Endothelial cell of umbilical vein (primary cell): ENCODE measurements at regions not wholly inside any gene's neighbourhood (a gene's known extent, or its start where the extent isn't known, plus 50 kb on each side); places are given as distances from the start of the nearest gene placed in this dataset.

ENCODE experiments used
- BruUV-seq: library from RNA; stranded (reverse); fragments of 400-500 nt; replicated peaks from 2 replicates; lab custom pipeline; 2021; lab: Mats Ljungman, UMichigan
- CTCF ChIA-PET: fragments of 300-600, 350-600 bp; sonication (Branson Sonifier 250); formaldehyde crosslinking; loops from one replicate; lab custom pipeline; 2021; ENCODE audit warnings: antibody characterized with exemption, inconsistent platforms; lab: Charles Lee
- POLR2A ChIA-PET: fragments of 300-600, 350-600 bp; sonication (Branson Sonifier 250); formaldehyde crosslinking; loops from one replicate; lab custom pipeline; 2021; ENCODE audit warnings: antibody characterized with exemption, inconsistent platforms; lab: Charles Lee
- DNase-seq: peaks from one replicate; pipeline ENCODE4 v3.0.0-alpha.2; 2011; ENCODE audit warnings: low read depth, low spot score
- FAIRE-seq: peaks from 2 replicates; lab custom pipeline; 2011; peaks lifted over from hg19 to GRCh38; lab: Jason Lieb, UNC
- H2AFZ ChIP-seq: 2 replicates; pipeline ENCODE4 v1.6.0; 2012; ENCODE audit warnings: low read depth, low read length, control low read depth, inconsistent platforms
- H3K27ac ChIP-seq: 2 replicates; pipeline ENCODE4 v1.5.1; 2011; ENCODE audit warnings: low read depth, mild to moderate bottlenecking, control low read depth, low read length, moderate library complexity; ENCODE audit not compliant: insufficient read depth
- H3K27me3 ChIP-seq, 2 experiments: 2 replicates each; pipeline versions ENCODE4 v1.6.0 to v1.6.1; 2011; ENCODE audit warnings: low read length in 2 of 2, mixed read lengths in 1 of 2; ENCODE audit not compliant: control insufficient read depth in 2 of 2, insufficient read depth in 2 of 2
- H3K36me3 ChIP-seq, 2 experiments: 2 replicates in 1 of 2; 3 replicates in 1 of 2; pipeline ENCODE4 v1.5.1; 2011; ENCODE audit warnings: low read length in 2 of 2, mild to moderate bottlenecking in 1 of 2, moderate library complexity in 1 of 2; ENCODE audit not compliant: control insufficient read depth in 2 of 2, insufficient read depth in 2 of 2; ENCODE audit errors: extremely low read depth in 1 of 2
- H3K4me1 ChIP-seq: 3 replicates; pipeline ENCODE4 v1.5.1; 2011; ENCODE audit warnings: mild to moderate bottlenecking, low read length; ENCODE audit not compliant: control insufficient read depth, insufficient read depth; ENCODE audit errors: extremely low read depth
- H3K4me2 ChIP-seq: 2 replicates; pipeline ENCODE4 v1.6.1; 2011; ENCODE audit warnings: low read length, control low read depth, mixed read lengths; ENCODE audit not compliant: insufficient read depth
- H3K4me3 ChIP-seq, 3 experiments: fragments of 200-600 bp in 1 of 3; sonication (generic), shearing (Covaris generic) in 1 of 3; replicated peaks in 1 of 3; 2 replicates each; pipeline ENCODE4 v1.5.1; 2011 to 2016; ENCODE audit warnings: control low read depth in 3 of 3, low read length in 3 of 3, mild to moderate bottlenecking in 2 of 3, inconsistent platforms in 1 of 3, low read depth in 1 of 3, moderate library complexity in 1 of 3; ENCODE audit not compliant: insufficient read depth in 1 of 3
- H3K79me2 ChIP-seq: 2 replicates; pipeline ENCODE4 v1.6.0; 2012; ENCODE audit warnings: low read length, inconsistent platforms; ENCODE audit not compliant: control insufficient read depth, insufficient read depth
- H3K9ac ChIP-seq: replicated peaks from 2 replicates; pipeline ENCODE3; 2011; ENCODE audit warnings: low read length, control low read depth; ENCODE audit not compliant: insufficient read depth; ENCODE audit errors: extremely low read depth
- H3K9me1 ChIP-seq: replicated peaks from 3 replicates; pipeline ENCODE4 v1.6.0; 2011; ENCODE audit warnings: mild to moderate bottlenecking, low read length; ENCODE audit not compliant: control insufficient read depth, insufficient read depth; ENCODE audit errors: extremely low read depth
- H3K9me3 ChIP-seq: replicated peaks from 2 replicates; pipeline ENCODE4 v1.5.1; 2012; ENCODE audit warnings: low read length, inconsistent platforms; ENCODE audit not compliant: control insufficient read depth, insufficient read depth
- H4K20me1 ChIP-seq: replicated peaks from 2 replicates; pipeline ENCODE3; 2011; ENCODE audit warnings: mild to moderate bottlenecking, low read length; ENCODE audit not compliant: control insufficient read depth, insufficient read depth; ENCODE audit errors: extremely low read depth
- EZH2 ChIP-seq: IDR thresholded peaks from 2 replicates; pipeline ENCODE4 v1.6.1; 2012; ENCODE audit warnings: borderline replicate concordance, low read depth, mild to moderate bottlenecking, moderate library complexity, low read length, inconsistent platforms; ENCODE audit not compliant: severe bottlenecking
- FOS ChIP-seq: IDR thresholded peaks from 2 replicates; pipeline ENCODE4 v1.6.1; 2011; ENCODE audit warnings: mild to moderate bottlenecking, low read length, moderate library complexity, borderline replicate concordance; ENCODE audit not compliant: insufficient read depth
- GATA2 ChIP-seq: IDR thresholded peaks from 2 replicates; pipeline ENCODE4 v1.7.0; 2011; ENCODE audit warnings: low read depth, mild to moderate bottlenecking, moderate library complexity, mixed read lengths, low read length; ENCODE audit not compliant: insufficient read length, insufficient read depth
- JUN ChIP-seq: IDR thresholded peaks from 2 replicates; pipeline ENCODE4 v1.6.1; 2011; ENCODE audit warnings: borderline replicate concordance, low read depth; ENCODE audit not compliant: insufficient read length, insufficient read depth
- MYC ChIP-seq: IDR thresholded peaks from one replicate; pipeline ENCODE4 v1.6.1; 2011; ENCODE audit warnings: mild to moderate bottlenecking, low read depth, low read length
- POLR2A ChIP-seq: IDR thresholded peaks from 2 replicates; pipeline ENCODE4 v1.6.1; 2012; ENCODE audit warnings: low read depth, mild to moderate bottlenecking, control low read depth, low read length
- dilution Hi-C: fragments of 300-500 bp; cut with MboI; formaldehyde crosslinking; loops from one replicate; pipeline ENCODE4 v1.15.0; 2019; ENCODE audit warnings: low sequenced_read_pairs; ENCODE audit not compliant: extremely low pct_ligation_motif_present
- intact Hi-C: fragments of 100-400 bp; cut with micrococcal nuclease; formaldehyde crosslinking; loops from one replicate; pipeline ENCODE4 v1.10.0; 2022
- TF ChIP-seq, protein P1 (sequence below), 2 donors: IDR thresholded peaks; 1 replicate in 1 of 2; 2 replicates in 1 of 2; pipeline ENCODE4 v1.5.1; 2011; ENCODE audit warnings: low read length in 2 of 2, mild to moderate bottlenecking in 2 of 2, moderate library complexity in 2 of 2, control low read depth in 1 of 2, inconsistent platforms in 1 of 2, low read depth in 1 of 2; ENCODE audit not compliant: insufficient read depth in 1 of 2; ENCODE audit errors: extremely low read depth in 1 of 2

DNA sequence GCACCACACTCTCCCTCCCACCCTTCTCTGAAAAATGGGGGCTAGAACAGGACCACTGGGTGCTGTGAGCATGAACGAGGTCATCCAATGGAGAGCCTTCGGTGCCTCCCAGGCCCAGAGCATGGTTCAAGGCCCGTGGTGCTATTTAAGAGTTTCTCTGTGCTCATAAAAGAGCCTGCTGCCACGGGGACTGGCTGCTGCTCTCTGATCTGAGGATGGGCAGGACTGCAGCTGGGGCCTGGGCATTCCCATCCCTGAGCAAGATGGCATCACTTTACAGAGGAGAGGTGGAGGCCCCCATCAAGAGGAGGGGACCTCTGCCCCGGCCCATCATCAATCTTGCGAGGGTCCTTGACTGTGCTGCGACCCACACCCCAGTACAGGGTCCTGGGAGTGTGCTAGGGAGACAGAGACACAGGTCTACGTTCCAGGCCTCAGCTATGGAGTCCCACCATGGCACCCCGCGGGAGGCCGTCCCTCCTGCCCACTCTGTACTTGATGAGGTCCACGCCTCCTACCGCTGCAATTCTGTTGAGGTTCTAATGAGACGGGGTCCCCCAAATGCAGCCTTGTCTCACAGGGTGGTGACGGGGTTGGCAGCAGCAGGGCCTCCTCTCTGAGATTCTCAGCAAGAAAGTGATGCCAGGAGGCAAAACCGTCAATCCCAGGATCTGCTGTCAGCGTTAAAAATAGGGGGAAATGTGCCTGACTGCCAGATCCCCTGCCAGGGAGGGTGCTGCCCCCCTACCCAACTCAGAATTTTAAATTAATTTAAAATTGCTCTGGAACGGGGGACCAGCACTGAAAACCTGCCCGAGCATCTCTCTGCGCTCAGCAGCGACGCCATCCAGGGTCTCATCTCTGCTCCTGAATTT is 405.4 kb downstream of the SHANK2 start:
- no peaks in the 10 kb centered on the region for H4K20me1 ChIP-seq
- ChIA-PET POLR2A (no interaction called here), CTCF (no interaction called here)
- no peaks in the 10 kb centered on the region for H3K9me1 ChIP-seq
- intact Hi-C loops (no loop called here), dilution Hi-C loops (no loop called here)
- no peak overlapping the region for H3K9ac ChIP-seq
- no peak overlapping the region for H2AFZ ChIP-seq
- FAIRE-seq = no peak
- no peaks in the 10 kb centered on the region for H3K79me2 ChIP-seq
- H3K9me3 ChIP-seq = no peaks in the 10 kb centered on the region
- no peak overlapping the region for H3K4me3 ChIP-seq
- TF ChIP-seq, protein P1, sequence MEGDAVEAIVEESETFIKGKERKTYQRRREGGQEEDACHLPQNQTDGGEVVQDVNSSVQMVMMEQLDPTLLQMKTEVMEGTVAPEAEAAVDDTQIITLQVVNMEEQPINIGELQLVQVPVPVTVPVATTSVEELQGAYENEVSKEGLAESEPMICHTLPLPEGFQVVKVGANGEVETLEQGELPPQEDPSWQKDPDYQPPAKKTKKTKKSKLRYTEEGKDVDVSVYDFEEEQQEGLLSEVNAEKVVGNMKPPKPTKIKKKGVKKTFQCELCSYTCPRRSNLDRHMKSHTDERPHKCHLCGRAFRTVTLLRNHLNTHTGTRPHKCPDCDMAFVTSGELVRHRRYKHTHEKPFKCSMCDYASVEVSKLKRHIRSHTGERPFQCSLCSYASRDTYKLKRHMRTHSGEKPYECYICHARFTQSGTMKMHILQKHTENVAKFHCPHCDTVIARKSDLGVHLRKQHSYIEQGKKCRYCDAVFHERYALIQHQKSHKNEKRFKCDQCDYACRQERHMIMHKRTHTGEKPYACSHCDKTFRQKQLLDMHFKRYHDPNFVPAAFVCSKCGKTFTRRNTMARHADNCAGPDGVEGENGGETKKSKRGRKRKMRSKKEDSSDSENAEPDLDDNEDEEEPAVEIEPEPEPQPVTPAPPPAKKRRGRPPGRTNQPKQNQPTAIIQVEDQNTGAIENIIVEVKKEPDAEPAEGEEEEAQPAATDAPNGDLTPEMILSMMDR (IDR thresholded peaks at IDR 0.05; ENCODE audit: extremely low read depth in 1 of 2, insufficient read depth in 1 of 2, low read depth in 1 of 2, low read length in 2 of 2) = no peak
- no peak for TF ChIP-seq FOS
- no peak for TF ChIP-seq JUN
- no peak for TF ChIP-seq MYC
- TF ChIP-seq POLR2A = no peak
- no peak for TF ChIP-seq GATA2
- no peak for TF ChIP-seq EZH2
- no TSS peak for BruUV-seq
- H3K4me2 ChIP-seq = no peak overlapping the region
- no peaks in the 10 kb centered on the region for H3K27me3 ChIP-seq
- H3K36me3 ChIP-seq = no peaks in the 10 kb centered on the region
- no peak for DNase-seq
- no peak overlapping the region for H3K27ac ChIP-seq
- no peaks in the 10 kb centered on the region for H3K4me1 ChIP-seq
